ENCODE measurements at regions not wholly inside any gene's neighbourhood (a gene's known extent, or its start where the extent isn't known, plus 50 kb on each side); places are given as distances from the start of the nearest gene placed in this dataset.
"Not testable (repeated sequence)": the region's sequence is repeated elsewhere in the genome, so short reads cannot be mapped to it uniquely, and the experiment has no call there.

GRCh38 chr4:118505491-118505890 is 152.7 kb upstream of the PRSS12 start:
- DNase-seq: not testable (repeated sequence)

- not testable (repeated sequence) for DNase-seq
Observed at GRCh38 chr4:118512870-118513269, 160.1 kb upstream of the PRSS12 start.

GRCh38 chr4:118514332-118514731 is 161.5 kb upstream of the PRSS12 start:
- DNase-seq: not testable (repeated sequence)

- not testable (repeated sequence) for DNase-seq
Observed at GRCh38 chr4:118516107-118516506, 163.3 kb upstream of the PRSS12 start.

- not testable (repeated sequence) for DNase-seq
Observed at GRCh38 chr4:118530107-118530506, 155.1 kb upstream of the METTL14 start.

GRCh38 chr4:118531947-118532346 is 153.2 kb upstream of the METTL14 start:
- DNase-seq: not testable (repeated sequence)

GRCh38 chr4:118535788-118536187 is 149.4 kb upstream of the METTL14 start:
- not testable (repeated sequence) for DNase-seq

- DNase-seq: peak; percentile 8
Observed at GRCh38 chr4:118539412-118540077, 145.6 kb upstream of the METTL14 start.

GRCh38 chr4:118556576-118556975 is 128.6 kb upstream of the METTL14 start:
- DNase-seq: not testable (repeated sequence)

- no peak for DNase-seq
Observed at GRCh38 chr4:118557298-118557851, 127.8 kb upstream of the METTL14 start.

- DNase-seq: not testable (repeated sequence)
Observed at GRCh38 chr4:118558188-118558587, 127.0 kb upstream of the METTL14 start.

GRCh38 chr4:118561559-118561958 is 123.6 kb upstream of the METTL14 start:
- DNase-seq: not testable (repeated sequence)

GRCh38 chr4:118566003-118566513 is 119.1 kb upstream of the METTL14 start:
- DNase-seq: peak; percentile 1

- DNase-seq: not testable (repeated sequence)
Observed at GRCh38 chr4:118572991-118573390, 112.2 kb upstream of the METTL14 start.

- DNase-seq: not testable (repeated sequence)
Observed at GRCh38 chr4:118574251-118574913, 110.8 kb upstream of the METTL14 start.

- not testable (repeated sequence) for DNase-seq
Observed at GRCh38 chr4:118575057-118575456, 110.1 kb upstream of the METTL14 start.

- not testable (repeated sequence) for DNase-seq
Observed at GRCh38 chr4:118575726-118576125, 109.5 kb upstream of the METTL14 start.

- DNase-seq: not testable (repeated sequence)
Observed at GRCh38 chr4:118576709-118577219, 108.4 kb upstream of the METTL14 start.

- DNase-seq: no peak
Observed at GRCh38 chr4:118585015-118585414, 100.2 kb upstream of the METTL14 start.

GRCh38 chr4:118586357-118586790 is 98.8 kb upstream of the METTL14 start:
- DNase-seq: no peak

GRCh38 chr4:118587116-118587831 is 97.9 kb upstream of the METTL14 start:
- DNase-seq: no peak

- no peak for DNase-seq
Observed at GRCh38 chr4:118587946-118588345, 97.2 kb upstream of the METTL14 start.

Data from activated CD4-positive, alpha-beta T cell treated with anti-CD3 and anti-CD28 coated beads, Interleukin-2, amount 50 U/mL, for 16 hours (primary cell).